PC-3 (cell line): ENCODE measurements at regions not wholly inside any gene's neighbourhood (a gene's known extent, or its start where the extent isn't known, plus 50 kb on each side); places are given as distances from the start of the nearest gene placed in this dataset.

Experiments used
- EZH2 ChIP-seq: fragments of 300-600 bp; sonication (generic); IDR thresholded peaks from one replicate; pipeline ENCODE4 v1.6.1; 2017; ENCODE audit warnings: antibody characterized with exemption, mild to moderate bottlenecking, low read length; ENCODE audit not compliant: unreplicated experiment
- TF ChIP-seq, protein P1 (sequence below): fragments of 300-600 bp; sonication (generic); conservative IDR thresholded peaks from 2 replicates; pipeline ENCODE4 v1.5.1; 2017; ENCODE audit warnings: antibody characterized with exemption, low read depth, mild to moderate bottlenecking, low read length

DNA sequence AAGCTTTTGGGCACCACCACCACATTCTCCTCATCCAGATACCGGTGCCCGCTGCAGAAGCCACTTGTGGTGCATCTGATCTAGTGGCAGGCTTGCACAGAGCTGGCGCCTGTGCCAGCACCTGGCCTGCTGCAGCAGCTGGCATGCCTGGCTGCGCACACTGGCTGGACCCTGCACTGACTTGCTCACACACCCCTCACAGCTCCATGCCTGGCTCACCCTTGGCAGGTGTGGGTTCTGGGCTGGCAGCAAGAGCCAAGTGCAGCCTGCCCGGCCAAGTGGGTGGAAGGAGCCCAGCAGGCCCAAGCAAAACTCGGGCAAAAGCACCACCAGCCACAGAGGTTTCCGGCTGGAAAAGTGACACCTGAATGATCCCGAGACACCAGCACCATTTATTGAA, 315.7 kb upstream of the RRP15 start:
- TF ChIP-seq, protein P1, sequence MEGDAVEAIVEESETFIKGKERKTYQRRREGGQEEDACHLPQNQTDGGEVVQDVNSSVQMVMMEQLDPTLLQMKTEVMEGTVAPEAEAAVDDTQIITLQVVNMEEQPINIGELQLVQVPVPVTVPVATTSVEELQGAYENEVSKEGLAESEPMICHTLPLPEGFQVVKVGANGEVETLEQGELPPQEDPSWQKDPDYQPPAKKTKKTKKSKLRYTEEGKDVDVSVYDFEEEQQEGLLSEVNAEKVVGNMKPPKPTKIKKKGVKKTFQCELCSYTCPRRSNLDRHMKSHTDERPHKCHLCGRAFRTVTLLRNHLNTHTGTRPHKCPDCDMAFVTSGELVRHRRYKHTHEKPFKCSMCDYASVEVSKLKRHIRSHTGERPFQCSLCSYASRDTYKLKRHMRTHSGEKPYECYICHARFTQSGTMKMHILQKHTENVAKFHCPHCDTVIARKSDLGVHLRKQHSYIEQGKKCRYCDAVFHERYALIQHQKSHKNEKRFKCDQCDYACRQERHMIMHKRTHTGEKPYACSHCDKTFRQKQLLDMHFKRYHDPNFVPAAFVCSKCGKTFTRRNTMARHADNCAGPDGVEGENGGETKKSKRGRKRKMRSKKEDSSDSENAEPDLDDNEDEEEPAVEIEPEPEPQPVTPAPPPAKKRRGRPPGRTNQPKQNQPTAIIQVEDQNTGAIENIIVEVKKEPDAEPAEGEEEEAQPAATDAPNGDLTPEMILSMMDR, result no peak
- no peak for TF ChIP-seq EZH2
